RPMI7951 (cell line): ENCODE measurements at regions not wholly inside any gene's neighbourhood (a gene's known extent, or its start where the extent isn't known, plus 50 kb on each side); places are given as distances from the start of the nearest gene placed in this dataset.
"Not testable (repeated sequence)": the region's sequence is repeated elsewhere in the genome, so short reads cannot be mapped to it uniquely, and the experiment has no call there.

Experiments used
- DNase-seq: peaks from one replicate; pipeline ENCODE4 v3.0.0-alpha.2; 2012; ENCODE audit warnings: low read depth

DNA sequence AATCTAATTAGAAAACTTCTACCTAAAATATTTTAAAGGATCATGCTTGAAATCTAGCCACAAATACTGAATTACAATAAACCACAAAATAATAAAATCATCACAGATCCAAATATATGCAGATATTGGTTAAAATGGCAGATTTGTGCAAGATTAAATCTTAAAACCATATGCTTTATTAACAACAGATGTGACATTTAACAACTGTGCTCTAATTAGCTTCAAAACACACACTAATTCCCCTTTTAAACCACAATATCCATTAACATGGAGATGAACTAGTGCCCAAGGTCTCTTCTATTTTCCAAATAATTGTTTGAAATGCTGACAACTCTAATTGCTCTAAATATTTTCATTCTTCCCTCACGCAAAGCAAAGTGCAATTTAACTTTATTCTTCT, 1530.3 kb downstream of the SI start:
- no peak for DNase-seq

DNA sequence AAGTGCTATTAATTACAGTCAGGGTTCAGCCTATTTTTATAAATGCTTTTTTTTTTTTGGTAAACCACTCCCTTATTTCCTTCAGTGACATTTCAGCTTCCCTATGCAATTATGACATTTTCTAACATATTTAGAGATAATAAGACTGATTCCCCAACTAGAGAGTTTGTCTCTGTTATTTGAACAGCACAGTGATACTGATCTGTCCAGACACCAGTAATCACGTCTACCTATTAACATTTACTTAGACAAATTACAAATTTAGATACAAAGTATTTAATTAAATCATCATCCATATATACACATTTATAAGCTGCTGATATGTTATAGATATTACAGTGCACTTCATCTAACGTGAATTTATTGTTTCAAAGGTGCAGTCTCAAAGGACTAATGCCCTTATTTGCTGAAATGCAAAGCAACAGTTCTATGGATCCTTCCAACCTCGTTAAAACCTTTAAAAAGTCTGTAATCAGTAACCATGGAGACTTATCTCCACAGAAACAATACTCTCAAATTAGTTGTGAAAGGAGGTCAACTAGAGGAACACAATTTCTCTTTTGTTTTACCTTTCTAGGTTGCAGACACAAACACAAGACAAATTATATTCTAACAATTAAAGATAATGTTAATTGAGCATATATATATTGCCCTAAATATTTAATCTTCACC, 1531.1 kb downstream of the SI start:
- DNase-seq: no peak

GRCh38 chr3:163543662-163544061, 1534.6 kb downstream of the SI start:
- DNase-seq: no peak

DNA sequence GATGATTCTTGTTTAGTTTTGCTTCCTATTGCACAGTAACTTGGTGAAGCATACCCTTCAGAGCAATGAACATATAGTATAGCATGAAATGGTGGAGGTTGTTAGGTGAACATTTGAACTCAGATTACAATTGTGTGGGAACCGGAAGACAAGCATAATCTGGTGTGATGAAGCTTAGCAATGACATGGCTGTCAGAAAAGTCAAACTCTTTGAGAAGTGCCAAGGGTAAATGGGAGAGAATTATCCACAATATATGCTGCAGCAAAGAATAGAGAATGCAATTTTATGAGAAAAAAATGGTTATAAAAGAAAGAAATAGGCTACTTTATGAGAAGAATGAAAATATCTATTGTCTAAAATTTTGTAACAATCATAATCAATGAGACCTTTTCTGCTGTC, 1536.7 kb downstream of the SI start:
- no peak for DNase-seq

DNA sequence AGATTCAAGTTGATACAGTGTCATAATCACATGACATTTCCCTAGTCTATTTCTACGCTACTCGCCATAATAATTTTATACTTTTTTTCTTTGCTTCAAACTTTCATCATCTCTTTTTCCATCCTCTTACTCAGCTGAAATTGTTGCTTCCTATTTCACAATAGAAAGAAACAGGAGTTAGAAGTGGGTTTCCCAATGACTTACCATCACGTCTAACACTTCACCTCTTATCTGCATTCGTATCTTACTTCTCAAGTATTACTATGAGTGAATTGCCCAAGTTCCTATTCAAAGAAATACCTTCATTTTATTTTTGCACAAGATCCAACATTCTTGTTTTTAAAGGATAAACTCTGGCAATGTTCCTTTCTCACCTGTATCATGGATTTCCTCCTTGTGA, 1539.9 kb downstream of the SI start:
- DNase-seq: no peak

- no peak for DNase-seq
These were observed 1544.9 kb downstream of the SI start for GRCh38 chr3:163533381-163533780.

GRCh38 chr3:163523375-163523774, 1554.9 kb downstream of the SI start:
- DNase-seq: no peak

- no peak for DNase-seq
These were observed 1557.0 kb downstream of the SI start for GRCh38 chr3:163521261-163521660.

DNA sequence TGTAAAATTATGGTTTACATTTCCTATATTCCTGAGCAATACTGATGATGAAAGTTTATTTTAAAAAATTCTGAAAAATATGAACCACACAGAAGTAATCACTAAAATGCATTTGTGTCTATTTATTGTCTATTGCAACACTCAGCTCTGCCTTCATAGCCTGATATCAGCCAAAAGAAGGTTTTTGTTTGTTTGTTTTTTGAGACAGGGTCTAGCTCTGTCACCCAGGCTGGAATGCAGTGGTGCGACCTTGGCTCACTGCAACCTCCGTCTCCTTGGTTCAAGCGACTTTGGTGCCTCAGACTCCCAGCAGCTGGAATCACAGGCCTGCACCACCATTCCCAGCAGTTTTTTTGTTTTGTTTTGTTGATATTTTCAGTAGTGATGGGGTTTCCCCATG, 1560.2 kb downstream of the SI start:
- no peak for DNase-seq

DNA sequence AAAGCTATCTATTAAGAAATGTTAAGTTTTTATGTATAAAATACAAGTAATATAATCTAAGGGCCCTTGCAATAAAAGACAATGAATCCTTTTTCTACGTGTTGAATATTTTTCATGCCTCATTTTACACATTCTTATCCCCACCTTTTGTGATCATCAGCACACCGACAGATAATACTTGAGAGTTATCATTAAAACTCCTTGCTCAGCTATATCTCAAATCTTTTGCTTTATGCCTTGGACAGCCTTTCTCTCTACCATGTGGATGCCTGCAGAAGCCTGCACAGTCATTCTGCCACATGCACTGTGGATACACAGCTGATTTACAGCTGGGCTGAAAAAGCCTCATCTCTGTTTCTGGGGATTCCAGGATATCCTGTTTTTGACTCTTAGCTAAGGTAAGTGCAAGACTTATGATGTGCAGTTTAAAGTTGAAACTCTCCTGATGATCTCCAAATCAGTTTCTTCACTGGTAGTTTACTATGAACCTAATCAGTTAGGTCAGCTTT, 1565.1 kb downstream of the SI start:
- DNase-seq: no peak

DNA sequence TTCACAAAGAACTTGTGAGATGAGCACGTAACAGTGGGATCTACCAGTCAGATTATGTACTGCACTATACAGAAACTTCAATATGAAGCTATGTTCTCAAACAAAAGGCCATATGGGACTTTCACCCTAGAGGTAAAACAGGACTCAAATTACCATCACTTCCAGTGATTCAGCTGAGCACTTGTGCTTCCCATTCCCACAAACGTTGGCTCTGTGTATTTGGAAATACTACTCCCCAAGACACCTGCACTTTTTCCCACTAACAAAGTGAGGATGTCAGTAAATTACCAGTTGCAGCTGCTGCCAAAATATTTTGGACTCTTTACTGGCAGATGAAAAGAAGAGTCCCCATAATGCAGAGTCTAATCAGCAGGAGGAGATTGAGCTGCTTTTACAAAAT, 1570.1 kb downstream of the SI start:
- no peak for DNase-seq

GRCh38 chr3:163504974-163505373, 1573.3 kb downstream of the SI start:
- no peak for DNase-seq

DNA sequence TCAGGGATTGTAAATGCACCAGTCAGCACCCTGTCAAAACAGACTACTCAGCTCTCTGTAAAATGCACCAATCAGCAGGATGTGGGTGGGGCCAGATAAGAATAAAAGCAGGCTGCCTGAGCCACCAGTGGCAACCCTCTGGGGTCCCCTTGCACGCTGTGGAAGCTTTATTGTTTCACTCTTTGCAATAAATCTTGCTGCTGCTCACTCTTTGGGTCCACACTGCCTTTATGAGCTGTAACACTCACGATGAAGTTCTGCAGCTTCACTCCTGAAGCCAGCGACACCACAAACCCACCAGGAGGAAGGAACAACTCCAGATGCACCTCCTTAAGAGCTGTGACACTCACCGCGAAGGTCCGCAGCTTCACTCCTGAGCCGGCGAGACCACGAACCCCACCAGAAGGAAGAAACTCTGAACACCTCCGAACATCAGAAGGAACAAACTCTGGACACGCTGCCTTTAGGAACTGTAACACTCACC, 1578.5 kb downstream of the SI start:
- not testable (repeated sequence) for DNase-seq

DNA sequence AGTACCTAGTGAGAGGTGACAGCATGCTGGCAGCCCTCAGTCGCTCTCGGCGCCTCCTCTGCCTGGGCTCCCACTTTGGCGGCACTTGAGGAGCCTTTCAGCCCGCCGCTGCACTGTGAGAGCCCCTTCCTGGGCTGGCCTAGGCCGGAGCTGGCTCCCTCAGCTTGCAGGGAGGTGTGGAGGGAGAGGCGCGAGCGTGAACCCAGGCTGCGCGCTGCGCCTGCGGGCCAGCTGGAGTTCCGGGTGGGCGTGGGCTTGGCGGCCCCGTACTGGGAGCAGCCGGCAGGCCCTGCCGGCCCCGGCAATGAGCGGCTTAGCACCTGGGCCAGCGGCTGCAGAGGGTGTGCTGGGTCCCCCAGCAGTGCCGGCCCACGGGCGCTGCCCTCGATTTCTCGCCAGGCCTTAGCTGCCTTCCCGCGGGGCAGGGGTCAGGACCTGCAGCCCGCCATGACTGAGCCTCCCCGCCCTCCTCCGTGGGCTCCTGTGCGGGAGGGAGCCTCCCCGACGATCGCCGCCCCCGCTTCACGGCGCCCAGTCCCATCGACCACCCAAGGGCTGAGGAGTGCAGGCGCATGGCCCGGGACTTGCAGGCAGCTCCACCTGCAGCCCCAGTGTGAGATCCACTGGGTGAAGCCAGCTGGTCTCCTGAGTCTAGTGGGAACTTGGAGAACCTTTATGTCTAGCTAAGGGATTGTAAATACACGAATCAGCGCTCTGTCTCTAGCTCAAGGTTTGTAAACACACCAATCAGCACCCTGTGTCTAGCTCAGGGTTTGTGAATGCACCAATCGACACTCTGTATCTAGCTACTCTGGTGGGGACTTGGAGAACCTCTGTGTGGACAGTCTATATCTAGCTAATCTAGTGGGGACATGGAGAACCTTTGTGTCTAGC, 1579.2 kb downstream of the SI start:
- DNase-seq: not testable (repeated sequence)

DNA sequence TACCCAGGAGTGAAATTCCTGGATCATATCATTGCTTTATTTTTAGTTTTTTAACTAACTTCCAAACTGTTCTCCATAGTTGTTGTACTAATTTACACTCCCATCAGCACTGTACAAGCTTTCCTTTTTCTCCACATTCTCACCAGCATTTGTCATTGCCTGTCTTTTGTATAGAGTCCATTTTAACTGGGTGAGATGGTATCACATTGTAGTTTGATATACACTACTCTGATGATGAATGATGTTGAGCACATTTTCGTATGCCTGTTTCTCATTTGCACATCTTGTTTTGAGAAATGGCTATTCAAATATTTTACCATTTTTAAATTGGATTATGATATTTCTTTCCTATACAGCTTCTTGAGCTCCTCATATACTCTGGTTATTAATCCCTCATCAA, 1586.6 kb downstream of the SI start:
- DNase-seq: no peak

DNA sequence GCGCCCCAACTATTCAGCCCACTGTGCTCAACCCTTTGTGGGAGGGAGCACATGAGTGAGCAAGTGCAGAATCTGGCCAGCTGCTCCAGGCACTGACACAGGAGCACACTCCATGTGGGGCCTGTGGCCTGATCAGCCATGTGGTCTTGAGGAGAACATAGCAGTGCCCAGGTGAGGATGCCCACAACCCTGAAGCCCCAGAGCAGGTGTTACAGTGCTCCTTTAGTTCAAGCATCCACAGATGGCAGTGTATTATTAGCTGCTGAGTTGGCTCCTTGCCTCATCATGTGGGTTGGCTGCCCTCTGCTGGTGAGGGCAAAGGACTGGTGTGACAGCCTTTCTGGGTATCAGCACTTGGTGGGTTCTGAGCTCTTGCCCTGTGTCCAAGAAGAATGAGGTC, 1588.2 kb downstream of the SI start:
- peak; percentile 7 for DNase-seq

GRCh38 chr3:163482695-163483094, 1595.6 kb downstream of the SI start:
- DNase-seq: no peak

GRCh38 chr3:163481738-163482137, 1596.6 kb downstream of the SI start:
- DNase-seq: no peak

- no peak for DNase-seq
These were observed 1602.1 kb downstream of the SI start for GRCh38 chr3:163476179-163476578.

DNA sequence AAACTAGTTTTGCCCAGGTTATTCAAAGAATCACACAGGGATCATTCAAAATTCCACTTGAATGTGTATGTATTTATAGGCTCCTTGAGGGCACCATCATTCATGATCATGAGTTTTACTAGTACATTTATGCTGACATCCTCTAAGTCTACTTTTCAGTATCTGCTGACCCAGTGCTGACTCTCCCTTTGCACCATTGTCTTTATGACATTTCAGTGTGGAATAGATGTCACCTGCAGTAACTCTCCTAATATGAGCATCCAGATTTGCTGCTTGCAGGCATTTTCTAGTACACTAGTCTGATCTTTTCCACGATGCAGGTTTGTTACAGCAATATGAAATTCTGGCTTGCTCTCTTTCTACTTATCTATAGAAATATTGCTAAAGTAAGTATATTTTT, 1603.5 kb downstream of the SI start:
- no peak for DNase-seq

GRCh38 chr3:163468531-163469335, 1609.6 kb downstream of the SI start:
- no peak for DNase-seq

GRCh38 chr3:163462446-163462845, 1615.8 kb downstream of the SI start:
- no peak for DNase-seq
